ENCODE measurements at regions not wholly inside any gene's neighbourhood (a gene's known extent, or its start where the extent isn't known, plus 50 kb on each side); places are given as distances from the start of the nearest gene placed in this dataset.

- Histone ChIP-seq H3K4me3 (no peak overlapping the region), H3K27ac (no peak overlapping the region)
These were observed 290.7 kb upstream of the IL12B start for GRCh38 chr5:159620853-159621540.

DNA sequence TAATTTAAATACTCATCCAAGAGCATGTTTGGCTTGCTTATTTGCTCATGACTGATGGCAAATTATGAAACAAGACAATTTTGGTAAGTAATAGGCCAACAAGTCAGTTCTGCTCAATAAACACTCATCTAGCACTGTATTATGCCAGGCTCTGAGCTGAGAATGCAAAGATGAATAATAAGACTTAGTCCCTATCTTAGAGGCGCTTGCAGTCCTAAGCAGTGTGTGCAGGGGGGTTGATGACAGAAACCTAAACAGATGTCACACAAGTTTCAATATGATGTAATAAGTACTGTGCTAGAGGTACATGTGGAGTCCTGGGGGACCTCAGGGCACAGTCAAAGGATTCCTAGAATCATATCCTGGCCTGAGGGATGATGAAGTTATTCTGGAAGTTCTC is 287.6 kb upstream of the ADRA1B start:
- H3K27ac ChIP-seq, result no peak overlapping the region
- no peak overlapping the region for H3K4me3 ChIP-seq

- Histone ChIP-seq H3K4me3 (no peak overlapping the region), H3K27ac (no peak overlapping the region)
These were observed 287.1 kb upstream of the ADRA1B start for GRCh38 chr5:159629158-159629557.

GRCh38 chr5:159630545-159630944 is 285.7 kb upstream of the ADRA1B start:
- H3K4me3 ChIP-seq, result no peak overlapping the region

GRCh38 chr5:159631001-159631400 is 285.3 kb upstream of the ADRA1B start:
- H3K27ac ChIP-seq, result no peak overlapping the region
- H3K4me3 ChIP-seq, result no peak overlapping the region

More at GRCh38 chr5:159630545-159630944, 285.7 kb upstream of the ADRA1B start:
- no peak overlapping the region for H3K27ac ChIP-seq

GRCh38 chr5:159632866-159633265 is 283.4 kb upstream of the ADRA1B start:
- Histone ChIP-seq H3K4me3 (no peak overlapping the region), H3K27ac (no peak overlapping the region)

DNA sequence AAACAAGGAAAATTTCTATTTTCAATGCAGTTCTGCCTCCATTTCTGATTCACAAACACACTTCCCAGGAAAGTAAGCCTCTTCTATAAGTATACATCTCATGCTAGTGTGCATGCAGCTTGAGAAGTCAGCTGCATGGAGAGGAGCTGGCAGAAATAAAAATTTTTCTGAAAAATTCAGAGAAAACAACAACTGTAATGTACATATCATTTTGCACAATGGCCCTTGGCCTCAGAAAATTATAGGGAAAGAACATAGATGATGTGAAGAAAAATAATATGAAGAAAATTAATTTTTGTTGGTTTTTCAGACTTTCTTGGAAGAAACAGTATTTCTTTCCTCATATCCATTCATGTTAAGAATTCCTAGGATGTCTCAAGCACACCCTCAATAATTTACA is 277.8 kb upstream of the ADRA1B start:
- H3K27ac ChIP-seq, result no peak overlapping the region
- H3K4me3 ChIP-seq, result no peak overlapping the region

DNA sequence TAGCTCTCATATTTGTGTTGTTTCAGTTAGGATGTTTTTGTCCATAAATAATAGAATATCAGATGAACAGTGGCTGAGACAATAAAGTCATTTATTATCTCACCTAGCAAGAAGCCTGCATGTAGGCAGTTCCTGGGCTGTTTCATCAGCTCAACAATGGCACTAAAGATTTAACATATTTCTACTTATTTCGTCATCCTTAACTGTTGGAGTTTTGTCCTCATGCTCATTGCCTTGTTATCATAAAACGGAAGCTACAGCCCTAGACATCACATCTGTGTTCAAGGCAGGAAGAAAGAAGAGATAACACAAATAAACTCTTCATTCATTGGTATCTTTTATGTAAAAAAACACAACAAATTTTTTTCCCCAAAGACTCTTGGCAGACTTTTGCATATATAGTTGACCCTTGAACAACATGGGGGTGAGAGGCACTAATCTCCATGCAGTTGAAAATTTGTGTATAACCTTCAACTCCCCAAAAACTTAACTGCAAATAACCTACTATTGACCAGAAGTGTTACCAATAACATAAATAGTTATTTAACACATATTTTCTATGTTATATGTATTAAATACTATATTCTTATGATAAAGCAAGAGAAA is 277.2 kb upstream of the ADRA1B start:
- H3K4me3 ChIP-seq, result no peak overlapping the region
- no peak overlapping the region for H3K27ac ChIP-seq

GRCh38 chr5:159639590-159639989 is 276.7 kb upstream of the ADRA1B start:
- Histone ChIP-seq H3K4me3 (no peak overlapping the region), H3K27ac (no peak overlapping the region)

DNA sequence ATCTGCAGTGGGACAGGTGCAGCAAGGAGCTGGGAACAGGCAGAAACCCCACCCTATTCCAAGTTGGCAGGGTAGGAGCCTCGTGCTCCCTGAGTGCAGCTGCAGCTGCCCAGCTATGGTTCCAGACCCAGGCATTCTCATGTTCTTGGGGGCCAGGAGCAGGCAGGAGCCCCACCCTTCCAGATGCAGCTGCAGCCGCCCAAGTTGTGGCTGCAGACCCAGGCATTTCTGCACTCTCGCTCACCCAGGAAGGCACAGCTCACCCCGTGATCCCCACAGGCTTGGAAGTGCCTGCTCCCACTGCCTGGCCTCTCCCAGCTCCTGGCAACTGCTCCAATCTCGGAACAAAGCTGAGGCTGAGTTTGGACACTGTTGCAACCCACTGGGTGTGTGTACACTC is 275.8 kb upstream of the ADRA1B start:
- no peak overlapping the region for H3K27ac ChIP-seq
- no peak overlapping the region for H3K4me3 ChIP-seq

DNA sequence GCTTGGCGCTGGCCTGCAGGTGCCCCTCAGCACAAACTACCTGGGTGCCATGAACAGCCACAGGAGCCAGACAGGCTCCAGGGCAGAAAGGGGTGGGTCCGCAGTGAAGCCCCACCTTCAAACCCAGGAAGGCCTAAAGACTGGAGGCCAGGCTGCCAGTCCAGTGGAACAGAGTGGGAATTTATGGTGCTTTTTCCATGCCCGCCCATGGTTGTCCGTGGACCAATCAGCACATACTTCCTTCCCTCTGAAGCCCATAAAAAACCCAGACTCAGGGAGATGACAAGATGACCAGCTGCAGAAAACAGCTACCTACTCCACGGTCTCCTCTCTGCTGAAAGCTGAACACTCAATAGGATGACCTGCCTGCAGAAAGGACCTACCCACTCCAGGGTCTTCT is 275.4 kb upstream of the ADRA1B start:
- H3K4me3 ChIP-seq, result no peak overlapping the region
- no peak overlapping the region for H3K27ac ChIP-seq

GRCh38 chr5:159641371-159642039 is 274.8 kb upstream of the ADRA1B start:
- no peak overlapping the region for H3K27ac ChIP-seq
- H3K4me3 ChIP-seq, result no peak overlapping the region

DNA sequence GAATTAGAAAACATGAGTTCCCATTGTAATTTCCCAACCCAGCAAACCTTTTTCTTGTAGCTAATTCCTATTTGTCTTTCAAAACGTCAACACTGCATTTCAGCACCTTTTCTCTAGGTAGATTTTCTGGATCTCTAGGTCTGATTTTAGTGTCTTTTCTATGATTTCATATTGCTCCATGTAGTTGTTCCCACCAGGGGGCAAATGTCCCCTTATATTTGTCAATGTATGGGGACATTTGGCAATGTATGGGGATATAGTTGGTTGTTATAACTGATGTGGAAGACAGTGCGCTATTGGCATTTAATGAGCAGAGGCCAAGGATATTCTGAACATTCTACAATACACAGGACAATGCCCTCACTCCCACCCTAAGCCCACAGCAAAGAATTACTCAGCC is 273.9 kb upstream of the ADRA1B start:
- no peak overlapping the region for H3K27ac ChIP-seq
- no peak overlapping the region for H3K4me3 ChIP-seq

DNA sequence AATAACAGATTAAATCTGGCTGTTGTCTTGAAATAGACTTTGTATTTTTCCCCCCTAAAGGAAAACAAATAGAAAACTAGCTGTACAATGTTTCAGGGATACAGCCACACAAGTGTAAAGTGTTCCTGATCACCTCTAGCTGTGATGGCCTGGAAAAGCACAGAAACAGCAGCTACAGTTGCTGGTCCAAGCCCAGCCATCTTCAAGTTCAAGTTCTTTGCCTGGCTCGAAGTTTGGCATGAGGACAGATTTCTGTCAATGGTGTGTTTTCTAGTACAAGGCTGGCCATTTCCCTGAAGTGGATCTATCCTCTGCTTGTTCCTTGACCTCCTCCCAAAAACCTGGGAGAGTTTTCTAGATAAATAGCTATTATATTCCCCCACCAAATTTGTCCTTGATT is 272.2 kb upstream of the ADRA1B start:
- Histone ChIP-seq H3K4me3 (no peak overlapping the region), H3K27ac (no peak overlapping the region)

DNA sequence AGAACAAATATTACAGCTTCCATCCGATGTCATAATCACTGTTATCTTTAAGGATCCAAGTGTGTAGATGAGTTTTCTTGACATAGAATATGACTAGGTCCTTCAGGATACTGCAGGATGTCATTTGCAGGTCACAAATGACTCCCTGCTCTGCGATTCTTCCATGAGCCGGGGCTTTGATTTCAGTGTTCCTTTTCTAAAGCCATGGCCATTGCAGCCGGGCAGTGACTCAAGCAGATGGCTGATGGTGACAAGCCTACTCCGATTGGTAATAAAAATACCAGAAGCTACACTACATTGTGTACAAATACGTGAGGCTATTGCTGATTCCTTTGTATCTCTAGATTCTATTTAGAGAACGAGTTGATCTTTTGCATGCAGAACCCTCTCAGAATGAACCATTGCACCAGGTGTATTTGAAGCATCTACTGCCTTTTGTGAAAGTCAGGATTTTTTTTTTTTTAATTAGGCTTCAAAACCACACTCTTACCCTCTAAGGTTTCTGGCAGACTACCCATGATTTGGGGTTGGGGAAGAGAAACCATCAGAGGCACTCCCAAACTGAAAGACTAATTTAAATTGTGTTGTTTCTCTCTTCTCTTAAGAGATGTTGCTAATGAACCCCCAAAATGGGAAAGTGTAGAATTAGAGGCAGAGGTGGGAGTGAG is 271.0 kb upstream of the ADRA1B start:
- Histone ChIP-seq H3K4me3 (no peak overlapping the region), H3K27ac (no peak overlapping the region)

GRCh38 chr5:159650803-159651202 is 265.5 kb upstream of the ADRA1B start:
- H3K4me3 ChIP-seq, result no peak overlapping the region
- no peak overlapping the region for H3K27ac ChIP-seq

GRCh38 chr5:159655757-159656409 is 260.4 kb upstream of the ADRA1B start:
- no peak overlapping the region for H3K4me3 ChIP-seq
- no peak overlapping the region for H3K27ac ChIP-seq

DNA sequence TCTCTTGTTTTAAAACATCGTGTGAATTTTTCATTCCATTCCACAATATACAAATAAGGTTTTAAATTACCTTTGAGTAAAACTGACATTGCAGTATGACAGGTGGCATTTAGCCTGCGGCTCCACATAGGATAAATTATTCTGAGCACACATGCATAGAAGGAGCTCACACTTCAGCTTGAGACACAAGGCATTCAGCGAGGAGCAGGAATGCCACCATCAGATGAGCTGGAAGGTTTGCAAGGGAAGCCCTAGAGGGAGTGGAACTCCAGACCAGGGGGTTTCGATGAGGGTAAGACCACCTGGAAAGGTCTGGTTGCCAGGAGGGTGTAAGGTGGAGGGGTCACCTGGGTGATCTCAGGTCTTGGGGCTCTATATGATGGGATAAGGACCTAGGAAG is 259.0 kb upstream of the ADRA1B start:
- Histone ChIP-seq H3K27ac (no peak overlapping the region), H3K4me3 (no peak overlapping the region)

DNA sequence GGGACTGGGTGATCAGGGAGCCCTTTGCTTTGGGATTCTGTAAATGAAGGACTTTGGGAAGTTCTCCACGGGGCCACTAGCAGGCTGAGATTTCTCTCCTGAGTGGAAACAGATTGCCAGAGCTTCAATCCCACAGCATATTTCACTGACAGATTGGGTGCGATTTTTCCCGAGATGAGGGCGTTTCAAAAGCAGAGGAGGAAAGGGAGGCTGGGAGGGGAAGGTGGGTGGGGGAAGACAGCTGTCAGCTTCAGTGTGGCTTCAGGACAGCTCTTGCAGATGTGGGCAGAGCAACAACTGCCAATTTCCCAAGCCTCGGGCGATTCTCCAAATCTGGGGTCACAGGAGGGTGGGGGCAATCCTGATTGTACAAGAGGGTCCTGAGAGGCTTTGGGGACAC is 258.5 kb upstream of the ADRA1B start:
- H3K4me3 ChIP-seq, result no peak overlapping the region
- no peak overlapping the region for H3K27ac ChIP-seq

- Histone ChIP-seq H3K4me3 (no peak overlapping the region), H3K27ac (no peak overlapping the region)
These were observed 257.9 kb upstream of the ADRA1B start for GRCh38 chr5:159658266-159658925.

Measured in skin epidermis (tissue), 12 donors.